ENCODE measurements at regions not wholly inside any gene's neighbourhood (a gene's known extent, or its start where the extent isn't known, plus 50 kb on each side); places are given as distances from the start of the nearest gene placed in this dataset.

- POLR2A ChIA-PET: no interaction called here
- CTCF ChIA-PET (ENCODE audit: low intra/inter-chr PET ratio, low total read pairs): no interaction called here
- intact Hi-C loops (cut with micrococcal nuclease; ENCODE audit: unreplicated experiment) (no loop called here), in situ Hi-C loops (cut with HindIII; ENCODE audit: extremely low pct_ligation_motif_present, low pct_unique_long_range_greater_than_20kb) (no loop called here)
- H3K9me3 ChIP-seq (ENCODE audit: low read length): no peaks in the 10 kb centered on the region
- H3K9ac ChIP-seq (ENCODE audit: insufficient read depth, low read depth, low read length): no peak overlapping the region
- 7% methylated on average over 9 of the region's 9 CpGs for WGBS (ENCODE audit: low lambda C conversion rate)
- no peaks in the 10 kb centered on the region for H3K4me1 ChIP-seq (ENCODE audit: insufficient read depth, low read length)
- no peak overlapping the region for H3K4me3 ChIP-seq (replicated peaks in 1 of 3; ENCODE audit: insufficient read depth in 1 of 3, low read depth in 2 of 3, low read length in 3 of 3)
- no peaks in the 10 kb centered on the region for H3K79me2 ChIP-seq (ENCODE audit: insufficient read depth, low read length)
- FAIRE-seq (no peak), DNase-seq (ENCODE audit: low spot score) (no peak), ATAC-seq (no peak)
- no TSS peak for BruUV-seq (replicated peaks)
- H4K20me1 ChIP-seq (ENCODE audit: insufficient read depth, low read length): no peaks in the 10 kb centered on the region
- no peaks in the 10 kb centered on the region for H3K36me3 ChIP-seq (replicated peaks in 1 of 2; ENCODE audit: control insufficient read depth in 1 of 2, insufficient read depth in 2 of 2, low read length in 2 of 2)
- TF ChIP-seq SP4 (CRISPR knock-in tag; IDR thresholded peaks at IDR 0.05) (no peak), ZNF101 (CRISPR knock-in tag; IDR thresholded peaks at IDR 0.05; ENCODE audit: borderline replicate concordance, low read depth) (no peak), ZNF629 (CRISPR knock-in tag; conservative IDR thresholded peaks at IDR 0.05) (no peak), NFE2 (CRISPR knock-in tag; IDR thresholded peaks at IDR 0.05) (no peak), ZNF766 (CRISPR knock-in tag; IDR thresholded peaks at IDR 0.05; ENCODE audit: borderline replicate concordance) (no peak), SKIL (CRISPR knock-in tag; IDR thresholded peaks at IDR 0.05; ENCODE audit: borderline replicate concordance) (no peak), TGIF2 (CRISPR knock-in tag; IDR thresholded peaks at IDR 0.05) (no peak), THAP11 (CRISPR knock-in tag; IDR thresholded peaks at IDR 0.05) (no peak), RAD51 (IDR thresholded peaks at IDR 0.05; ENCODE audit: borderline replicate concordance) (no peak), ZNF432 (CRISPR knock-in tag; IDR thresholded peaks at IDR 0.05; ENCODE audit: borderline replicate concordance) (no peak), PITX1 (CRISPR knock-in tag; IDR thresholded peaks at IDR 0.05) (no peak), ZNF496 (CRISPR knock-in tag; IDR thresholded peaks at IDR 0.05; ENCODE audit: insufficient replicate concordance) (no peak), CHD2 (IDR thresholded peaks at IDR 0.05; ENCODE audit: low read depth, low read length) (no peak), ZBTB37 (CRISPR knock-in tag; IDR thresholded peaks at IDR 0.05) (no peak)
- no peak overlapping the region for H2AFZ ChIP-seq (ENCODE audit: low read length)
- no peak overlapping the region for H3K27ac ChIP-seq (ENCODE audit: extremely low read length, insufficient read depth, low read length)
- H3K27me3 ChIP-seq (ENCODE audit: control insufficient read depth in 1 of 2, insufficient read depth in 2 of 2, low read length in 2 of 2): no peaks in the 10 kb centered on the region; a peak in 1 of 5 replicates
- no peak overlapping the region for H3K4me2 ChIP-seq (ENCODE audit: low read depth, low read length)
Observed at GRCh38 chr9:17905366-17905765, 326.5 kb downstream of the SH3GL2 start.

Data from HepG2 (cell line).